Activated naive CD4-positive, alpha-beta T cell treated with anti-CD3 and anti-CD28 coated beads, Interleukin-2, amount 50 U/mL, for 24 hours (primary cell): ENCODE measurements at regions not wholly inside any gene's neighbourhood (a gene's known extent, or its start where the extent isn't known, plus 50 kb on each side); places are given as distances from the start of the nearest gene placed in this dataset.

Experiments
- H3K27ac Mint-ChIP-seq: one replicate; pipeline ENCODE4 v1.8.0; 2021; ENCODE audit warnings: mild to moderate bottlenecking, mixed read lengths
- H3K27me3 Mint-ChIP-seq: one replicate; pipeline ENCODE4 v1.8.0; 2021; ENCODE audit warnings: mixed read lengths
- H3K36me3 Mint-ChIP-seq: one replicate; pipeline ENCODE4 v1.8.0; 2021; ENCODE audit warnings: mixed read lengths
- H3K4me1 Mint-ChIP-seq: one replicate; pipeline ENCODE4 v1.8.0; 2021; ENCODE audit warnings: mixed read lengths
- H3K4me3 Mint-ChIP-seq: one replicate; pipeline ENCODE4 v1.8.0; 2021; ENCODE audit warnings: mild to moderate bottlenecking, mixed read lengths
- H3K9me3 Mint-ChIP-seq: one replicate; pipeline ENCODE4 v1.8.0; 2021; ENCODE audit warnings: mixed read lengths

DNA sequence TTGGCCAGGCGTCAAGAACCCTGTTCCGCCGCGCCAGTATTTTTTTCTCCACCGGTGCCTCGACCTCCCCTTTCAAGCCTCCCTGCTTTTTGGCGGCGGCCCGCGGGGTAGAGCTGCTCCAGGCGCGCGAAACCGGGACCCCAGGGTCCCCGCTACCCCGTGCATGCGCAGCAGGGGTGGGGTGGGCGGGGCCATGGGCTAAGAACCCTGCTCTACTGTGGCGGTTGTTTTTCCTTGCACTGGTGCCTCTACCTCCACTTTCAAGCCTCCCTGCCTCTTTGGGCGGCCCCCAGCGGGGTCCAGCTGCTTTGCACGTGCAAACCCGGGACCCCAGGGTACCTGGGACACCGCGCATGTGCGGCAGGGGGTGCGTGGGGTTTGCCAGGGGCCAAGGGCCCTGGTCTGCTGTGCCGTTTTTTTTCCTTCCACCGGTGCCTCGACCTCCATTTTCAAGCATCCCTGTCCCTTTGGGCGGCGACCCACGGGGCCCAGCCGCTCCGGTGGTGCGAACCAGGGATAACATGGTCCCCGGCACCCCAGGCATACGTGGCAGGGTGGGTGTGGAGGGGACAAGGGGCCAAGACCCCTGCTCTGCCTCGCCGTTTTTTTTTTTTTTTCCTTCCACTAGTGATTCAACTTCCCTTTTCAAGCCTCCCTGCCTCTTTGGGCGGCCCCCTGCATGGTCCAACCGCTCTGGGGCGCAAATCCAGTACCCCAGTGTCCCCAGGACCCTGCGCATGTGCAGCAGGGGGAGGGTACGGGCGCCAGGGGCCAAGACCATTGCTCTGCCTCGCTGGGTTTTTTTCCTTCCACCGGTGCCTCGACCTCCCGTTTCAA lies 326.8 kb downstream of the ALG10 start:
- Mint-ChIP-seq H3K36me3 (no peaks in the 10 kb centered on the region), H3K27ac (no peak overlapping the region), H3K27me3 (no peaks in the 10 kb centered on the region), H3K9me3 (no peaks in the 10 kb centered on the region), H3K4me3 (no peak overlapping the region), H3K4me1 (no peaks in the 10 kb centered on the region)

DNA sequence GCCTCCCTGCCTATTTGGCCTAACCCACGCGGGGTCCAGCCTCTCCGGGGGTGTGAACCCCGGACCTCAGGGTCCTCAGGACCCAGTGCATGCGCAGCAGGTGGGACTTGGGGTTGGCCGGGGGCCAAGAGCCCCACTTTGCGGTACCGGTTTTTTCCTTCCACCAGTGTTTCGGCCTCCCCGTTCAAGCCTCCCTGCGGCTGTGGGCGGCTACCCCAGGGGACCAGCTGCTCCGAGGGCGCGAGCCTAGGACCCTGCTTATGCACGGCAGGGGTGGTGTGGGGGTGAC lies 327.3 kb downstream of the ALG10 start:
- H3K27me3 Mint-ChIP-seq: no peaks in the 10 kb centered on the region
- H3K36me3 Mint-ChIP-seq: no peaks in the 10 kb centered on the region
- H3K4me3 Mint-ChIP-seq: no peak overlapping the region
- H3K27ac Mint-ChIP-seq: no peak overlapping the region
- H3K9me3 Mint-ChIP-seq: no peaks in the 10 kb centered on the region
- H3K4me1 Mint-ChIP-seq: no peaks in the 10 kb centered on the region

DNA sequence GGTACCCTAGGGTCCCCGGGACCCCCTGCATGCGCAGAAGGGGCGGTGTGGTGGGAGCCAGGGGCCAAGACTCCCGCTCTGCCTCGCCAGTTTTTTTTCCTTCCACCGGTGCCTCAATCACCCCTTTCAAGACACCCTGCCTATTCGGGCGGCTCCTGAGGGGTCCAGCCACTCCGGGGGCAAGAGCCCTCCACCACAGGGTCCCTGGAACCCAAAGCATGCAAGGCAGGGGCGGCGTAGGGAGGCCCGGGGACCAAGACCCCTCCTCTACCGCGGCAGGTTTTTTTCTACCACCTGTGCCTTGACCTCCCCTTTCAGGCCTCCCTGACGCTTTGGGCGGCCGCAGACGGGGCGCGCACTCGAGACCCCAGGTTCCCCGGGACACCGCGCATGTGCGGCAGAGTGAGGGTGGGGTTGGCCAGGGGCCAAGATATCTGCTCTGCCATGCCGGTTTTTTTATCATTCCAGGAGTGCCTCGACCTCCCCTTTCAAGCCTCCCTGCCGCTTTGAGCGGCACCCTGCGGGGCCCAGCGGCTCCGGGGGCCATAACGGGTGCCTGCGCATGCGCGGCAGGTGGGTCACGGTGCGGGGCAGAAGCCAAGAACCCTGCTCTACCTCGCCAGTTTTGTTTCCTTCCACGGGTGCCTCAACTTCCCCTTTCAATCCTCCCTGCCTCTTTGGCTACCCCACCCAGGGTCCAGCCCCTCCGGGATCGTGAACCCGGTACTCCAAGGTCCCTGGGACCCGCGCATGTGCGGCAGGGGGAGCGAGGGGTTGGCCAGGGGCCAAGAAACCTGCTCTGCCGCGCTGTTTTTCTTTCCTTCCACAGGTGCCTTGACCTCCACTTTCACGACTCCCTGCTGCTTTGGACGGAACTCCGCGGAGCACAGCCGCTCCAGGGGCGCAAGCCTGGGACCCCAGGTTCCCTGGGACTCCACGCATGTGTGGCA lies 328.1 kb downstream of the ALG10 start:
- Mint-ChIP-seq H3K9me3 (no peaks in the 10 kb centered on the region), H3K36me3 (no peaks in the 10 kb centered on the region), H3K27me3 (no peaks in the 10 kb centered on the region), H3K27ac (no peak overlapping the region), H3K4me3 (no peak overlapping the region), H3K4me1 (no peaks in the 10 kb centered on the region)

DNA sequence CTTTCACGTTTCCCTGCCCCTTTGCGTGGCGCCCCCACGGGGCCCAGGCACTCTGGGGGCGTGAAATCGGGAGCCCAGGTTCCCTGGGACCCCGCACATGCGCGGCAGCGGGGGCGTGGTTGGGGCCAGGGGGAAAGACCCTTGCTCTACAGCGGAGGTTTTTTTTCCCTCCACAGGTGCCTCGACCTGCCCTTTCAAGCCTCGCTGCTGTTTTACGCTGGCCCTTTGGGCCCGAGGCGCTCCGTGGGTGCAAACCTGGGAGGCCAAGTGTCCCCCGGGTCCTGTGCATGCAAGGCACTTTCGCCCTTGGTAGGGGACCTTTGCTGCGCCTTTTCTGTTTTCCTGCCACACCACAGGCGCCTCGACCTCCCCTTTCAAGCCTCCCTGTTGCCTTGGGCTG lies 329.8 kb downstream of the ALG10 start:
- Mint-ChIP-seq H3K27me3 (no peaks in the 10 kb centered on the region), H3K27ac (no peak overlapping the region)

DNA sequence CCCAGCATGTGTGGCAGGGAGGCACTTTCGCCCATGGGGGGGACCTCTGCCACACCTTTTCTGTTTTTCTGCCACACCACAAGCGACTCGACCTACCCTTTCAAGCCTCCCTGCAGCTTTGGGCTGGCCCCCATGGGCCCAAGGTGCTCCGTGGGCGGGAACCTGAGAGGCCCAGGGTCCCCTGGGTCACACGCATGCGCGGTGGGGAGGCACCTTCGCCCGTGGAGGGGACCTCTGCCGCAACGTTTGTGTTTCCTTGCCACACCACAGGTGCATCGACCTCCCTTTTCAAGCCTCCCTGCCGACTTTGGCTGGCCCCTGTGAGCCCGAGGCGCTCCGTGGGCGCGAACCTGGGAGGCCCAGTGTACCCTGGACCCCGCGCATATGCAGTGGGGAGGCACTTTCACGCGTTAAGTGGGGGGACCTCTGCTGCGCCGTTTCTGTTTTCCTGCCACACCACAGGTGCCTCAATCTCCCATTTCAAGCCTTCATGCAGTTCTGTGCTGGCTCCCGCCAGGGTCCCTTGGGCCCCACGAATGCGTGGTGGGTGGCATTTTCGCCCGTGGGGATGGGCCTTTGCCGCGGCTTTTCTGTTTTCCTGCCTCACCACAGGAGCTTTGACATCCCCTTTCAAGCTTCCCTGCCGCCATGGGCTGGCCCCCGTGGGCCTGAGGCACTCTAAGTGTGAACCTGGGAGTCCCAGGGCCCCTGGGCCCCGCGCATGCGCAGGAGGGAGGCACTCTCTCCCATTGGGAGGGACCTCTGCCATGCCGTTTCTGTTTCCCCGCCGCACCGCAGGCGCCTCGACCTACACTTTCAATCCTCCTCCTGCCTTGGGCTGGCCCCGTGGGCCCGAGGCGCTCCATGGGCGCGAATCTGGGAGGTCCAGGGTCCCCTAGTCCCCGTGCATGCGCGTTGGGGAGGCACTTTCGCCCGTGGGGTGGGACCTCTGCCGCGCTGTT lies 332.2 kb downstream of the ALG10 start:
- H3K36me3 Mint-ChIP-seq: no peaks in the 10 kb centered on the region
- no peaks in the 10 kb centered on the region for H3K9me3 Mint-ChIP-seq
- H3K4me3 Mint-ChIP-seq: no peak overlapping the region

More for the DNA sequence above, 329.8 kb downstream of the ALG10 start:
- Mint-ChIP-seq H3K4me3 (no peak overlapping the region), H3K36me3 (no peaks in the 10 kb centered on the region), H3K9me3 (no peaks in the 10 kb centered on the region), H3K4me1 (no peaks in the 10 kb centered on the region)

DNA sequence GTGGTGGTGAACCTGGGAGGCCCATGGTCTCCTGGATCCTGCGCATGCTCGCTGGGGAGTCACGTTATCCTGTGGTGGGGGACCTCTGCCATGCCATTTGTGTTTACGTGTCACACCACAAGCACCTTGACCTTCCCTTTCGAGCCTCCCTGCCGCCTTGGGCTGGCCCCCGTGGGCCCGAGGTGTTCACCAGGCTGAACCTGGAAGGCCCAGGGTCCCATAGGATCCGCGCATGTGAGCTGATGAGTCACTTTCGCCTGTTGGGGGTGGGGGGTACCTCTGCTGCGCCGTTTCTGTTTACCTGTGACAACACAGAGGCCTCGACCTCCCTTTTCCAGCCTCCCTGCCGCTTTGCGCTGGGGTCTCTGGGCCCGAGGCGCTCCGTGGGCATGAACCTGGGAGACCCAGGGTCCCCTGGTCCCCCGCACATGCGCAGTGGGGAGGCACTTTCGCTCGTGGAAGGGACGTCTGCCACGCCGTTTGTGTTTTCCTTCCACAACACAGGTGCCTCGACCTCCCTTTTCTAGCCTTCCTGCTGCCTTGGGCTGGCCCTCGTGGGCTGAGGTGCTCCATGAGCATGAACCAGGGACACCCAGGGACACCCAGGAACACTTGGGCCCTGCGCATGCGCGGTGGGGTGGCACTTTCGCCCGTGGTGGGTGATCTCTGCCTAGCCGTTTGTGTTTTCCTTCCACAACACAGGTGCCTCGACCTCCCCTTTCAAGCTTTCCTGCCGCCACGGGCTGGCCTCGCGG lies 334.1 kb downstream of the ALG10 start:
- Mint-ChIP-seq H3K36me3 (no peaks in the 10 kb centered on the region), H3K27ac (no peak overlapping the region), H3K9me3 (no peaks in the 10 kb centered on the region), H3K27me3 (no peaks in the 10 kb centered on the region), H3K4me1 (no peaks in the 10 kb centered on the region), H3K4me3 (no peak overlapping the region)

More for the DNA sequence above, 332.2 kb downstream of the ALG10 start:
- H3K4me1 Mint-ChIP-seq: no peaks in the 10 kb centered on the region
- H3K27me3 Mint-ChIP-seq: no peaks in the 10 kb centered on the region
- H3K27ac Mint-ChIP-seq: no peak overlapping the region

DNA sequence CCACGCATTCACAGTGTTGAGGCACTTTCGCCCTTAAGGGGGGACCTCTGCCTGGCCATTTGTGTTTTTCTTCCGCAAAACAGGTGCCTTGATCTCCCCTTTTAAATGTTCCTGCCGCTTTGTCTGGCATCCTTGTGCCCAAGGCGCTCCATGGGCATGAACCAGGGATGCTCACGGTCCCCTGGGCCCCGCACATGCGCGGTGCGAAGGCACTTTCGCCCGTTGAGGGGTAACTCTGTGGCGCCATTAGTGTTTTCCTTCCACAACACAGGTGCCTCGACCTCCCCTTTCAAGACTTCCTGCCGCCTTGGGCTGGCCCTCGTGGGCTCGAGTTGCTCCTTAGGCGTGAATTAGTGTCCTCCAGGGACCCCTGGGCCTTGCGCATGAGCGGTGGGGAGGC lies 335.5 kb downstream of the ALG10 start:
- Mint-ChIP-seq H3K4me3 (no peak overlapping the region), H3K27me3 (no peaks in the 10 kb centered on the region), H3K9me3 (no peaks in the 10 kb centered on the region), H3K36me3 (no peaks in the 10 kb centered on the region), H3K27ac (no peak overlapping the region), H3K4me1 (no peaks in the 10 kb centered on the region)

DNA sequence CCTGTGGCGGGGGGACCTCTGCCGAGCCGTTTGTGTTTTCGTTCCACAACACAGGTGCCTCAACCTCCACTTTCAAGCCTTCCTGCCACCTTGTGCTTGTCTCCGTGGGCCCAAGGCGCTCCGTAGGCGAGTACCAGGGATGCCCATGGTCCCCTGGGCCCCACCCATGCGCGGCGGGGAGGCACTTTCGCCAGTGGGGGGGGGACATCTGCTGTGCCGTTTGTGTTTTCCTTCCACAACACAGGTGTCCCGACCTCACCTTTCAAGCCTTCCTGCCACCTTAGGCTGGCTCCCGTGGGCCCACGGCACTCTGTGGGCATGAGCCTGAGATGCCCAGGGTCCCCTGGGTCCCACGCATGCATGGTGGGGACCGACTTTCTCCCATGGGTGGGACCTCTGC lies 335.9 kb downstream of the ALG10 start:
- Mint-ChIP-seq H3K27me3 (no peaks in the 10 kb centered on the region), H3K4me3 (no peak overlapping the region), H3K9me3 (no peaks in the 10 kb centered on the region), H3K36me3 (no peaks in the 10 kb centered on the region), H3K27ac (no peak overlapping the region), H3K4me1 (no peaks in the 10 kb centered on the region)

DNA sequence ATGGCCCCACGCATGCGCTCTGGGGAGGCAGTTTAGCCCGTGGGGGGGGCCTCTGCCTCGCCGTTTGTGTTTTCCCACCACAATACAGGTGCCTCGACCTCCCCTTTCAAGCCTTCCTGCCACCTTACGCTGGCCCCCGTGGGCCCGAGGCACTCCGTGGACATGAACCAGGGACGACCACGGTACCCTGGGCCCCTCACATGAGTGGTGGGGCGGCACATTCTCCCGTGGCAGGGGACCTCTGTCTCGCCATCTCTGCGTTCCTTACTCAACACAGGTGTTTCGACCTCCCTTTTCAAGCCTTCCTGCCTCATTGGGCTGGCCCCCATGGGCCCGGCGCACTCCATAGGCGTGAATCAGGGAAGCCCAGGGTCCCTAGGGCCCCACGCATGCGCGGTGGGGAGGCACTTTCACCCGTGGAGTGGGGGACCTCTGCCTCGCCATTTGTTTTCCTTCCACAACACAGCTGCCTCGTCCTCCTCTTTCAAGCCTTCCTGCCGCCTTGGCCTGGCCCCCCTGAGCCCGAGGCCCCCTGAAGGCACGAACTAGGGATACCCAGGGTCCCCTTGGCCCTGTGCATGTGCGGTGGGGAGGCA lies 339.5 kb downstream of the ALG10 start:
- no peaks in the 10 kb centered on the region for H3K9me3 Mint-ChIP-seq
- no peak overlapping the region for H3K27ac Mint-ChIP-seq
- H3K36me3 Mint-ChIP-seq: no peaks in the 10 kb centered on the region

DNA sequence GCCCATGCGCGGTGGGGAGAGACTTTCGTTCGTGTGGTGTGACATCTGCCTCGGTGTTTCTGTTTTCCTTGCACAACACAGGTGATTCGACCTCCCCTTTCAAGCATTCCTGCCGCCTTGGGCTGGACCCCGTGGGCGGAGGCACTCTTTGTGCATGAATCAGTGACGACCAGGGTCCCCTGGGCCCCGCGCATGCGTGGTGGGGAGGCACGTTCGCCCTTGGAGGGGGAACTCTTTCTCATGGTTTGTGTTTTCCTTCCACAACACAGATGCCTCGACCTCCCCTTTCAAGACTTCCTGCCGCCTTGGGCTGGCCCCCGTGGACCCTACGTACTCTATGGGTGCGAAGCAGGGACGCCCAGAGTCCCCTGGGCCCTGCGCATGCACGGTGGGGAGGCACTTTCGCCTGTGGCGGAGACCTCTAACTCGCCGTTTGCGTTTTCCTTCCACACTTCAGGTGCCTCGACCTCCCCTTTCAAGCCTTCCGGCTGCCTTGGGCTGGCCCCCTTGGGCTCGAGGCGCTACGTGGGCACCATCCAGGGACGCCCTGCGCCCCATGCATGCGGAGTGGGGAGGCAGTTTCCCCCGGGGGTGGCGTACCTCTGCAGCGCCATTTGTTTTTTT lies 340.9 kb downstream of the ALG10 start:
- H3K27ac Mint-ChIP-seq: no peak overlapping the region

More for the DNA sequence above, 339.5 kb downstream of the ALG10 start:
- Mint-ChIP-seq H3K27me3 (no peaks in the 10 kb centered on the region), H3K4me1 (no peaks in the 10 kb centered on the region), H3K4me3 (no peak overlapping the region)

DNA sequence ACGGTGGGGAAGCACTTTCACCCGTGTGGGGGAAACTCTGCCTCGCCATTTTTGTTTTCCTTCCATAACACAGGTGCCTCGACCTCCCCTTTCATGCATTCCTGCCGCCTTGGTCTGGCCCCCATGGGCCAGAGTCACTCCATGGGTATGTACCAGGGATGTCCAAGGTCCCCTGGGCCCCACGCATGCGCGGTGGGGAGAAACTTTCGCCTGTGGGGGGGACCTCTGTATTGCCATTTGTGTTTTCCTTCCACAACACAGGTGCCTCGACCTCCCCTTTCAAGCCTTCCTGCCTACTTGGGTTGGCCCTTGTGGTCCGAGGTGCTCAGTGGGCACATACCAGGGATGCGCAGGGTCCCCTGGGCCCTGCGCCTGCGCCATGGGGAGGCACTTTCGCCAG lies 345.8 kb downstream of the ALG10 start:
- Mint-ChIP-seq H3K27me3 (no peaks in the 10 kb centered on the region), H3K4me1 (no peaks in the 10 kb centered on the region), H3K4me3 (no peak overlapping the region), H3K36me3 (no peaks in the 10 kb centered on the region), H3K27ac (no peak overlapping the region), H3K9me3 (no peaks in the 10 kb centered on the region)

More for the DNA sequence above, 340.9 kb downstream of the ALG10 start:
- H3K4me3 Mint-ChIP-seq: no peak overlapping the region
- no peaks in the 10 kb centered on the region for H3K9me3 Mint-ChIP-seq
- H3K27me3 Mint-ChIP-seq: no peaks in the 10 kb centered on the region
- H3K36me3 Mint-ChIP-seq: no peaks in the 10 kb centered on the region
- no peaks in the 10 kb centered on the region for H3K4me1 Mint-ChIP-seq

DNA sequence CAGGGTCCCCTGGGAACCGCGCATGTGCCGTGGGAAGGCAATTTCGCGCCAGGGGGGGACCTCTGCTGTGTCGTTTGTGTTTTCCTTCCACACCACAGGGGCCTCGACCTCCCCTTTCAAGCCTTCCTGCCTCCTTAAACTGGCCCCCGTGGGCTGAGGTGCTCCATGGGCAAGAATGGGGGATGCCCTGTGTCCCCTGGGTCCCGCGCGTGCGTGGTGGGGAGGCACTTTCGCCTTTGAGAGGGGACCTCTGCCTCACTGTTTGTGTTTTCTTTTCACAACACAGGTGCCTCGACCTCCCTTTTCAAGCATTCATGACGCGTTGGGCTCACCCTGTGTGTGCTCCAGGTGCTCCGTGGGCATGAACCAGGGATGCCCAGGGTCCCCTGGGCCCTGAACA lies 348.8 kb downstream of the ALG10 start:
- H3K4me3 Mint-ChIP-seq: no peak overlapping the region
- H3K4me1 Mint-ChIP-seq: no peaks in the 10 kb centered on the region
- H3K27ac Mint-ChIP-seq: no peak overlapping the region
- H3K36me3 Mint-ChIP-seq: no peaks in the 10 kb centered on the region
- H3K27me3 Mint-ChIP-seq: no peaks in the 10 kb centered on the region
- H3K9me3 Mint-ChIP-seq: no peaks in the 10 kb centered on the region

DNA sequence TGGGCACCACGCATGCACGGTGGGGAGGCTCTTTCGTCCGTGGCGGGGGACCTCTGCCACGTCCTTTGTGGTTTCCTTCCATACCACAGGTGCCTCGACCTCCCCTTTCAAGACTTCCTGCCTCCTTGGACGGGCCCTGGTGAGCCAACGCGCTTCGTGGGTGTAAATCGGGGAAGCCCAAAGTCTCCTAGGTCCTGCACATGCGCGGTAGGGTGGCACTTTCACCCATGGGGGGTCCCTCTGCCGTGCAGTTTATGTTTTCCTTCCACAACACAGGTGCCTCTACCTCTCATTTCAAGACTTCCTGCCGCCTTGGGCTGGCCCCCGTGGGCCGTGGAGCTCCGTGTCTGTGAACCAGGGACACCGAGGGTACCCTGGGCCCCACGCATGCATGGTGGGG lies 349.7 kb downstream of the ALG10 start:
- Mint-ChIP-seq H3K27me3 (no peaks in the 10 kb centered on the region), H3K9me3 (no peaks in the 10 kb centered on the region), H3K36me3 (no peaks in the 10 kb centered on the region), H3K27ac (no peak overlapping the region), H3K4me3 (no peak overlapping the region), H3K4me1 (no peaks in the 10 kb centered on the region)

DNA sequence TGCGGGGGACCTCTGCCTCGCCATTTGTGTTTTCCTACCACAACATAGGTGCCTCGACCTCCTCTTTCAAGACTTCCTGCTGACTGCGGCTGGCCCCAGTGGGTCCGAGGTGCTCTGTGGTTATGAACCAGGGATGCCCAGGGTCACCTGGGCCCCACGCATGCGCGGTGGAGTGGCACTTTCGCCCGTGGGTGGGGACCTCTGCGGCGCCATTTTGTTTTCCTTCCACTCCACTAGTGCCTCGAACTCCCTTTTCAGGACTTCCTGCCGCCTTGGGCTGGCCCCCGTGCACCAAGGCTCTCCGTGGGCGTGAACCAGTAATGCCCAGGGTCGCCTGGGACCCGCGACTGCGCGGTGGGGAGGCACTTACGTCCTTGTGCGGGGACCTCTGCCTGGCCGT lies 351.6 kb downstream of the ALG10 start:
- H3K9me3 Mint-ChIP-seq: no peaks in the 10 kb centered on the region

More for the DNA sequence above, 351.6 kb downstream of the ALG10 start:
- Mint-ChIP-seq H3K36me3 (no peaks in the 10 kb centered on the region), H3K27me3 (no peaks in the 10 kb centered on the region), H3K4me3 (no peak overlapping the region), H3K27ac (no peak overlapping the region), H3K4me1 (no peaks in the 10 kb centered on the region)
